GM12873 (cell line): ENCODE measurements at regions not wholly inside any gene's neighbourhood (a gene's known extent, or its start where the extent isn't known, plus 50 kb on each side); places are given as distances from the start of the nearest gene placed in this dataset.

Experiments used
- TF ChIP-seq, protein P1 (sequence below): IDR thresholded peaks from 2 replicates; pipeline ENCODE4 v1.5.1; 2012; ENCODE audit warnings: low read depth, mild to moderate bottlenecking, moderate library complexity, low read length, control low read depth; ENCODE audit not compliant: insufficient read depth; ENCODE audit errors: missing control alignments

DNA sequence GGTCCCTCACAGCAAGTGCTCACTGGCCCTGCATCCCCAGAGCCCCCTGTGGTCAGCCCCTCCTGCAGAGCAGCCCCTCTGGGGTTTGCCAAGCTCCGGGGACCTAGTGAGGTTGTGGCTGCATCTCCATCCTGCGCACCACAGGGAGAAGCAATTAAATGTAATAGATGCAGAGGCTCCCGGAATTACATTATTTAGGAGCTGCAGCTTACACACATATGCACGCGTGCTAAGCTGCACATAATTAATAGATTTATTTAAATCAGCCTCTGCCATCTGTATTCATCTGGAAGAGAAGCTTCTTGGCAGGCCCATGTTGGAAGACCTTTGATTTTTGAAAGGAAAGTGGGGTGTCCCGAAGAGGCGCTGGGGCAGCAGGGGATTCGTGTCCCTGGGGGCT is 1271.5 kb downstream of the BRD1 start:
- TF ChIP-seq, protein P1, sequence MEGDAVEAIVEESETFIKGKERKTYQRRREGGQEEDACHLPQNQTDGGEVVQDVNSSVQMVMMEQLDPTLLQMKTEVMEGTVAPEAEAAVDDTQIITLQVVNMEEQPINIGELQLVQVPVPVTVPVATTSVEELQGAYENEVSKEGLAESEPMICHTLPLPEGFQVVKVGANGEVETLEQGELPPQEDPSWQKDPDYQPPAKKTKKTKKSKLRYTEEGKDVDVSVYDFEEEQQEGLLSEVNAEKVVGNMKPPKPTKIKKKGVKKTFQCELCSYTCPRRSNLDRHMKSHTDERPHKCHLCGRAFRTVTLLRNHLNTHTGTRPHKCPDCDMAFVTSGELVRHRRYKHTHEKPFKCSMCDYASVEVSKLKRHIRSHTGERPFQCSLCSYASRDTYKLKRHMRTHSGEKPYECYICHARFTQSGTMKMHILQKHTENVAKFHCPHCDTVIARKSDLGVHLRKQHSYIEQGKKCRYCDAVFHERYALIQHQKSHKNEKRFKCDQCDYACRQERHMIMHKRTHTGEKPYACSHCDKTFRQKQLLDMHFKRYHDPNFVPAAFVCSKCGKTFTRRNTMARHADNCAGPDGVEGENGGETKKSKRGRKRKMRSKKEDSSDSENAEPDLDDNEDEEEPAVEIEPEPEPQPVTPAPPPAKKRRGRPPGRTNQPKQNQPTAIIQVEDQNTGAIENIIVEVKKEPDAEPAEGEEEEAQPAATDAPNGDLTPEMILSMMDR = no peak

DNA sequence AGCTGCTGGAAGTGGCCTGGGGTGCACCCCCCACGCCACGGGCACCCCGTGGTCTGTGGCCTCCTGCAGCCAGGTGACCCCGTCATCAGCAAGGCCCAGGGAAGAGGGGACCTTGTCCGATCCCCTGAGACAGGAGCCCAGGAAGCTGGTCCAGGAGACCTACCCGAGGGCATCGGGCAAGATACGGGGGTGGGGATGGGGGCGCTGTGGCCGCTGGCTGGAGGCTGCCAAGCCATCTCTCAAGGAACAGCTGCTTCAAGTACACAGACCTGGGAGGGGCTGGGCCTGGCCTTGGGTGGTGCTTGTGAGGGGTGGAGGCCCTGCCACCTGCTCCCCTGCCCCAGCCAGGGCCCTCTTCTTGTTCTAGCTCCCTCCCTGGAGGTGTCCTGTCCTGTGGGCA is 1272.1 kb downstream of the BRD1 start:
- TF ChIP-seq, protein P1 = no peak

DNA sequence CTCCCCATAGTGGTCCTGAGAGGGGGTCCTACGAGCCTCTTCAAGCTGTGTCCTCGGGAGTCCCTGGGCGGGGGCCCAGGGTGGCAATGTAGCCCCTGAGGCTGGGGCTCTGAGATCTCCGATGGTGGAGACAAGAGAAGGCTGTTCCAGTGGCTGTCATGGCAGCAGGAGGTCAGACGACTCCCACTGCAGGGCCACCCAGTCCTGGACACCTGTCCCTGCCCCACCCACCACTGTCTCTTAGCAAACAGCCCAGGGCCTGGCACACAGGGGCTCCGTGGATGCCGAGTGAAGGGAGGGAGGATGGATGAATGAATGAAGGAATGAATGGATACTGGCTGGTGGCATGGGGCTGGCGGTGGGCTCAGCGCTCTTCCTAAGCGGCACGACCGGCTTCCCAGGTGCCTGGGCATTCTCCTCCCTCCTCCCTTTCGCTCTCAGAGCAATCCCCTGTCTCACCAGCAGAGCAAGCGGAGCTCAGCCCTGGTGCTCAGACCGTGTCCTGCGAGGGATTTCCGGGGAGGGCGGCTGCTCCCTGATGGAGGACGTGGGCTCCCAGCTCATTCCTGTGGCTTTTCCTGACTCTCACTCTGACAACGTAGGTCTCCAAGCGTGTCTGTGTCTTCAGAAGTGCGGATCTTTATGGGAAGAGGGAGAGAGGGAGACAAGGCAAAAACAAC is 1272.6 kb downstream of the BRD1 start:
- TF ChIP-seq, protein P1 = no peak

DNA sequence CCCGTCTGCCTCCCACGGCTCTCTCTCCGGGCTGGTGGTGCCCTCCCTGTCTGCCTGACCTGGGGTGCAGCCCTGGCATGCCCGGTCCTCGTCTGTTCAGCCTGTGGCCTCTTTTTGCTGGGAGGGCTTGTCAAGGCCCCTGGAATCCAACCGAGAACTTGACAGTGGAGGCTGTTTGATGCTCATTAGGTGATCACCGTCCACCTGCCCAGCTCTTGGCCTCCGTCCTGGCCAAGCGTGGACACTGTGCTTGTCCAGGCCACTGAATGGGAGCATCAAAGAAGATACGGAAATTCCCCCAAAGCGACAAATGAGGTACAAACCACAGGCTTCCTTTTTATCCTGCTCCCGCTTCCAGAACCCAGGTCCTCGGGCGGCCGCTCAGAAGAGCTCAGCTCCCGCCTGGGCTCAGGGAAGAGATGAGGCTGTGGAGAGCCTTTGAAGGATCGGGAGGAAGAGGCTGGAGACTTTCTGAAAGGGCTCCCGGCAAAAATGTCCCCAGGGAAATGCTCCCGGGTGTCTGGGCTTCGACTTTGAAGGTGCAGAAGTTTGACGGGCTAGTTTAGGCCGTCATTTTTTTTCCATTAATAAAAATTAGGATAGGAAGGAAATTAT is 1273.9 kb downstream of the BRD1 start:
- TF ChIP-seq, protein P1 = no peak

DNA sequence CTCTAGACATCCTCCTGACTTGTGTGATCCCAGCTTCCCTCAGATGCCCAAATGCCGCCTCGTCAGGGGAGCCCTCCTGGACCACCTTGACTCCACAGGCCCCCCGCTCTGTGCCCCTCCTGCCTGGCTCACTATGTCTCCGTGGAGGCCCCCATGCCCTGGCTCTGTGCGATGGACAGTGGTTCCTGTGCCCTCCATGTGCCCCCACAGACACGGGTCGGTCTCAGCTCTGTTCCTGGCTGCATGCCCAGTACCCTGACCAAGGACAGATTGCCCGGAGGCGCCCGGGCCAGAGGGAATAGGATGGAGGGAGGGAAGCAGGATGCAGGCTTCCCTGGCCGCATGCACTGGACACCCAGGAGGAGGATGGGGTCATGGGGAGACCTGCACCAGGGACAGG is 1274.6 kb downstream of the BRD1 start:
- TF ChIP-seq, protein P1 = no peak

DNA sequence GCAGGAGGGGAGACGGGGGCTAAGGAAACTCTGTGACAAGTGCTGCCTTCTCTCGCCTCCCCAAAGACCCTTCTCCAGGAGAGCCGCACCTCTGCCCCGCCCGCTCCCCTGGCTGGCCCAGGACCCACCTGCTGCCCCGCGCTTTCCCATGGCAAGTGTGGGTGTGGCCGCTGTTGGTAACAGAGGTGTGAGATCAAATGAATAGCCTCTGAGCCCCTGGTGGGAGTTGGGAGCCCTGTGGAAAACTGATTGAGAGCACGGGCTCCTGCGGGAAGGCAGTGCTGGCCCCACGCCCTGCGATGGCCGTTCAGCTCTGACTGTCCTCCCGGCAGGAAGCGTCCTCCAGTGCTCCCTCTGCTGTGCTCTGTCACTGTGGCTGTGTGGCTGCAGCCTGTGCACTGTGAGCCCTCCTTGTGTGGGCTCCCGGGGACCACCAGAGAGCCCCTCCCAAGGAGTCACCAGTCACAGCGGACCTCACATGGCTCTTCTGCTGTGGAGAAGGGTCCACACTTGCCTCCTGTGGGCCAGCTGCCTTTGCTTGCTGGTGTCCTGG is 1275.9 kb downstream of the BRD1 start:
- TF ChIP-seq, protein P1 = no peak

DNA sequence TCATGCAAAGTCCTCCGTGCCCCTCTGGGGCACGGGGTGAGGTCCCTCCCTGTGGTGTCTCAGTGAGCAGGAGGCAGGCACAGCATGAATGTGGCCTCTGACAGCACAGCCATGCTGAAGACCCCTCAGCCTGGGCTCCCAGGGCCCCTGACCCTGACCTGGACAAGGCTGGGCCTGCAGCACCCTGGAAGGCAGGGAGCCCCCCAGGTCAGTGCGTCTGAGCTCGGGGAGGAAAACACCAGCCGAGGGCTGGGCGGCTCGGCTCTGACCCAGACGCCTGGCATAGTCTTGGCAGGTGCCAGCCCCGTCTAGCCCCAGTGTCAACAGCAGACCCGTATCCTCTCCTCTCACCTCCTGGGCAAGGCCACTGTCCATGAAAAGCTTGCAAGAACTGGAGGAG is 1276.6 kb downstream of the BRD1 start:
- TF ChIP-seq, protein P1 = no peak
